GM06990 (cell line): ENCODE measurements at regions not wholly inside any gene's neighbourhood (a gene's known extent, or its start where the extent isn't known, plus 50 kb on each side); places are given as distances from the start of the nearest gene placed in this dataset.

ENCODE experiments used
- DNase-seq: peaks from one replicate; pipeline ENCODE4 v3.0.0-alpha.2; 2011; ENCODE audit not compliant: insufficient read length; ENCODE audit errors: extremely low read depth
- H3K27me3 ChIP-seq: replicated peaks from 2 replicates; pipeline ENCODE4 v1.6.0; 2011; ENCODE audit warnings: low read length; ENCODE audit not compliant: control insufficient read depth, insufficient read depth
- H3K36me3 ChIP-seq: 2 replicates; pipeline ENCODE4 v1.5.1; 2011; ENCODE audit warnings: low read length; ENCODE audit not compliant: control insufficient read depth, insufficient read depth
- H3K4me3 ChIP-seq: replicated peaks from 2 replicates; pipeline ENCODE4 v1.5.1; 2011; ENCODE audit warnings: low read depth, mild to moderate bottlenecking, control low read depth, low read length
- TF ChIP-seq, protein P1 (sequence below): IDR thresholded peaks from 2 replicates; pipeline ENCODE4 v1.5.1; 2011; ENCODE audit warnings: low read length, control low read depth, mild to moderate bottlenecking, inconsistent platforms; ENCODE audit not compliant: insufficient read depth, poor library complexity, severe bottlenecking

DNA sequence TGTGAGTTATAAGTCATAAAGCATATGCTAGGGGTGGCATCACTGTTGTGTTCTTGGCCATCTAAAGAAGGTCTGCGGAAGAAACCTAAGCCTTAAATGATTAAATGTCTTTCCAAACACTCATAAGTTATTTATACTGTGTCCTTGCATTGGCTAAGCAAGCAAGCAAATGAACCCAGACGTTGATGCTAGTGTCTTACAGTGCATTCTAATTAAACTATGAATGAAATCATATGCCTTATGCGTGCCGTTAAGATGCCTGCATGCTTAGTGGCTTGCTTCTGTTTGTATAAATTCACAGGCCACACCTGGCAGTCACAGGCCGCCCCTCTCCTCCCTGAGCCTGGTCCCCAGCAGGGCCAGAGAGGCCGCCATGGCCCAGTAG lies 49.9 kb downstream of the RIN2 start:
- H3K4me3 ChIP-seq: no peak overlapping the region
- H3K36me3 ChIP-seq: no peaks in the 10 kb centered on the region
- TF ChIP-seq, protein P1, sequence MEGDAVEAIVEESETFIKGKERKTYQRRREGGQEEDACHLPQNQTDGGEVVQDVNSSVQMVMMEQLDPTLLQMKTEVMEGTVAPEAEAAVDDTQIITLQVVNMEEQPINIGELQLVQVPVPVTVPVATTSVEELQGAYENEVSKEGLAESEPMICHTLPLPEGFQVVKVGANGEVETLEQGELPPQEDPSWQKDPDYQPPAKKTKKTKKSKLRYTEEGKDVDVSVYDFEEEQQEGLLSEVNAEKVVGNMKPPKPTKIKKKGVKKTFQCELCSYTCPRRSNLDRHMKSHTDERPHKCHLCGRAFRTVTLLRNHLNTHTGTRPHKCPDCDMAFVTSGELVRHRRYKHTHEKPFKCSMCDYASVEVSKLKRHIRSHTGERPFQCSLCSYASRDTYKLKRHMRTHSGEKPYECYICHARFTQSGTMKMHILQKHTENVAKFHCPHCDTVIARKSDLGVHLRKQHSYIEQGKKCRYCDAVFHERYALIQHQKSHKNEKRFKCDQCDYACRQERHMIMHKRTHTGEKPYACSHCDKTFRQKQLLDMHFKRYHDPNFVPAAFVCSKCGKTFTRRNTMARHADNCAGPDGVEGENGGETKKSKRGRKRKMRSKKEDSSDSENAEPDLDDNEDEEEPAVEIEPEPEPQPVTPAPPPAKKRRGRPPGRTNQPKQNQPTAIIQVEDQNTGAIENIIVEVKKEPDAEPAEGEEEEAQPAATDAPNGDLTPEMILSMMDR: no peak
- no peaks in the 10 kb centered on the region; the same call in 1 of the 2 replicates for H3K27me3 ChIP-seq
- DNase-seq: no peak

DNA sequence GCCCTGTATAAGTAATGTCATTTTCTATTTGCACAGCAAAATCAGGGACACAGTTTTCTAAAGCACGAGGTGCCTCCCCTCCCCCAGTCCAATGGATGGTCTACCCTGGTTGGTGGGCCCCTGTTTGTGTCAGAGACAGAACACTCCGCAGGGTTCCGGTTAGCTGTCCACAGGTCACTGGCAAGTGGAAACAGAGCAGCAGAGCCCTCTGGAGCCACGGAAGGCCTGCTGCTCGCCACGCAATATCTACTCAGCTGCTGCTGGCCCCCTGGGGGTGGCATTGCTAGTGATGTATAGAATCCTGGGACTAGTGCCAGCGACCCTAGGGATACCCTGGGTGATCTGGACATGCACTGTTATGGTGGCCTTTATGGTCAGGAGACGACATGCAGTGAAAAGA lies 50.4 kb downstream of the RIN2 start:
- TF ChIP-seq, protein P1: no peak
- no peaks in the 10 kb centered on the region for H3K36me3 ChIP-seq
- DNase-seq: no peak
- no peaks in the 10 kb centered on the region; the same call in 1 of the 2 replicates for H3K27me3 ChIP-seq
- no peak overlapping the region for H3K4me3 ChIP-seq

DNA sequence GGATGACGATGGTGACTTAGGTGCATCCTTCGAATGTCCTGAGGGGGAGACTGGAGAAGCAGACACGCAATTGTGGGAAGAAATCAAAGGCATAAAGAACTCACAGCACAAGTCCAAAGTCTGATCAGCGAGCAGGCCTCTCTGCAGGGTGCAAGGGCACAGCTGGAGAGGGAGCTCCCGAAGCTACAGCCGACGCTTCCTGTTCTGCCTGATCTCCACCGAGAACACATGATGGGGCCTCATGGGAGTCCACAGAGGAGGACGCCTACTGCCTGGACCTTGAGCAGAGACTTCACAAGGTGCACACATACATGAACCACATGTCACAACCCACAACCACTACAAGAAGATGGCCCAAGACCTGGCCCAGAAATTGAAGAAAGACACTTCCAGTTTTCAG lies 51.4 kb downstream of the RIN2 start:
- H3K4me3 ChIP-seq: no peak overlapping the region
- no peak for DNase-seq

DNA sequence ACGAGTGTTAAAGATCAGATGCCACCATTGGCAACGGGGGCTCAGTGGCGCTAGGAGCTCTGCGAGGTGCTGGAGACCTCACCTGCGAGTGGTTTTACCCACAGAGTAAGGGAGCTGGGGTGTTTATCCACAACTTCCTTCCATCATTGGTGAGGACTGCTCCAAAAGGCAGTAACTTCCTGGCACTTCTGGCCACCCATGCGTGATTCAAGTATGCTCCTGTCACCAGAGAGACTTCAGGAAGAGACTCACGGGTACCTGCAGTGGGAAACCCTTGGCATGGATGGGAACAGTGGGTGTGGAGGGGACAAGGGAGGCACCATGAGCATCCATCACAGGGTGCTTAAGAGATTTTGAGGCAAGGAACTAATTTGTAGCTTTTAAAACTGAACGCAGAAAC lies 53.2 kb downstream of the RIN2 start:
- TF ChIP-seq, protein P1: no peak
- no peaks in the 10 kb centered on the region; the same call in 1 of the 2 replicates for H3K27me3 ChIP-seq
- H3K4me3 ChIP-seq: no peak overlapping the region
- no peaks in the 10 kb centered on the region for H3K36me3 ChIP-seq
- no peak for DNase-seq

More for the DNA sequence above, 51.4 kb downstream of the RIN2 start:
- Histone ChIP-seq H3K36me3 (no peaks in the 10 kb centered on the region), H3K27me3 (no peaks in the 10 kb centered on the region; the same call in 1 of the 2 replicates)
- TF ChIP-seq, protein P1: no peak

DNA sequence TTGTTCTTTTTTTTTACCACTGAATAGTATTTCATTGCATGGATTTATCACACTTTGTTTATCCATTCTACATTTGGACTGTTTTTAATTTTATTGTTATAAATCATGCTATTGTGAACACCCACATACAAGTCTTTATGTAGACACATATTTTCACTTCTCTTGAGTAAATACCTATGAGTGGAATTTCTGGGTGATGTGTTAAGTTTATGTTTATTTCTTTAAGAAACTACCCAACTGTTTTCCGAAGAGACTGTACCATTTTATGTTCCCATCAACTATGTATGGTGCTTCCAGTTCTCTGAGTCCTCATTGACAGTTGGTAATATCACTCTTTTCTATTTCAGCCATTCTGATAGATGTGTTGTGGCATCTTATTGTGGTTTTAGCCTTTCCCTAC lies 54.0 kb downstream of the RIN2 start:
- Histone ChIP-seq H3K4me3 (no peak overlapping the region), H3K27me3 (no peaks in the 10 kb centered on the region), H3K36me3 (no peaks in the 10 kb centered on the region)
- no peak for DNase-seq
- TF ChIP-seq, protein P1: no peak

DNA sequence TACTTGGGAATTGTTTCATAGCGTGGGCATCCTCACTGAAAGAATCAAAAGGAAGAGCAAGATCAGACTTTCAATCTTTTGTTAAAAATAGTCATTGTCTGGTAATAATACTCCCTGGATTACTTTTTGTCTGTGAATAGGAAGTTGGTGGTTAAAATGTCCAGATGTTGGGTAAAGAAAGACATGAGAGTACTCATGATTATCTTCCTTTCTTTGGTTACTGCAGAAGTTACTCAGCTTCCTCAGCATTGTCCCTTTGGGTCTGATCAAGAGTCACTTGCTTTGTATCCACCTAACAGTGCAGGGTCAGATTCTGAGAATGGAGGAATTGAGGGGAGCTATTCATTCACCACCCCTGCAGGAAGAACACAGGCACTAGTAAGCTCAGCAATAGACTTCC lies 54.6 kb downstream of the RIN2 start:
- no peak overlapping the region for H3K4me3 ChIP-seq
- no peaks in the 10 kb centered on the region for H3K36me3 ChIP-seq
- DNase-seq: no peak
- H3K27me3 ChIP-seq: no peaks in the 10 kb centered on the region
- TF ChIP-seq, protein P1: no peak
